HUES64 (cell line): ENCODE measurements at regions not wholly inside any gene's neighbourhood (a gene's known extent, or its start where the extent isn't known, plus 50 kb on each side); places are given as distances from the start of the nearest gene placed in this dataset.

ENCODE experiments used
- H3K27ac ChIP-seq: 2 replicates; pipeline ENCODE4 v1.7.0; 2013; ENCODE audit warnings: low read depth, low read length, inconsistent platforms
- H3K27me3 ChIP-seq: 2 replicates; pipeline ENCODE4 v1.6.1; 2013; ENCODE audit warnings: mild to moderate bottlenecking, low read length; ENCODE audit not compliant: insufficient read depth
- H3K36me3 ChIP-seq: 2 replicates; pipeline ENCODE4 v1.6.1; 2013; ENCODE audit warnings: mild to moderate bottlenecking, low read length; ENCODE audit not compliant: insufficient read depth
- H3K4me1 ChIP-seq: 2 replicates; pipeline ENCODE4 v1.6.1; 2013; ENCODE audit warnings: mild to moderate bottlenecking, low read length, moderate library complexity; ENCODE audit not compliant: insufficient read depth
- H3K4me3 ChIP-seq: 2 replicates; pipeline ENCODE4 v1.5.1; 2013; ENCODE audit warnings: mild to moderate bottlenecking, low read length, moderate library complexity
- H3K9ac ChIP-seq: 2 replicates; pipeline ENCODE4 v1.6.1; 2013; ENCODE audit warnings: mild to moderate bottlenecking, low read depth, low read length
- H3K9me3 ChIP-seq: 2 replicates; pipeline ENCODE4 v1.6.1; 2013; ENCODE audit warnings: low read depth, low read length; ENCODE audit not compliant: insufficient read depth
- WGBS: fragments of 150-250, 120-280 bp; methylation state at CpG from one replicate; pipeline ENCODE4 v1.1.7; 2013; ENCODE audit warnings: missing lambda C conversion rate; 5-methylcytosine and 5-hydroxymethylcytosine counted together

- WGBS, result 93% methylated on average over 6 of the region's 6 CpGs
- Histone ChIP-seq H3K27ac (no peak overlapping the region), H3K4me1 (peaks cover 10% of the 10 kb centered on the region), H3K9me3 (no peaks in the 10 kb centered on the region), H3K4me3 (no peak overlapping the region), H3K27me3 (no peaks in the 10 kb centered on the region), H3K9ac (no peak overlapping the region), H3K36me3 (no peaks in the 10 kb centered on the region)
Measured at GRCh38 chr3:17946619-17947018, 204.2 kb upstream of the TBC1D5 start.

- H3K9me3 ChIP-seq, result no peaks in the 10 kb centered on the region
- no peaks in the 10 kb centered on the region for H3K36me3 ChIP-seq
- no peak overlapping the region for H3K4me3 ChIP-seq
- no peak overlapping the region for H3K9ac ChIP-seq
- H3K4me1 ChIP-seq, result peaks cover 10% of the 10 kb centered on the region
- no peaks in the 10 kb centered on the region for H3K27me3 ChIP-seq
- H3K27ac ChIP-seq, result no peak overlapping the region
- 64% methylated on average over 5 of the region's 6 CpGs for WGBS
Measured at GRCh38 chr3:17945799-17946399, 203.5 kb upstream of the TBC1D5 start.

- Histone ChIP-seq H3K9ac (no peak overlapping the region), H3K4me3 (no peak overlapping the region)
- 83% methylated on average over 2 of the region's 2 CpGs for WGBS
Measured at GRCh38 chr3:17945018-17945798, 202.8 kb upstream of the TBC1D5 start.

GRCh38 chr3:17942856-17943255, 200.4 kb upstream of the TBC1D5 start:
- Histone ChIP-seq H3K4me3 (no peak overlapping the region), H3K27ac (no peak overlapping the region), H3K27me3 (no peaks in the 10 kb centered on the region), H3K4me1 (peaks cover 10% of the 10 kb centered on the region), H3K36me3 (no peaks in the 10 kb centered on the region), H3K9ac (no peak overlapping the region), H3K9me3 (no peaks in the 10 kb centered on the region)
- WGBS, result 90% methylated on average over 2 of the region's 2 CpGs

More at GRCh38 chr3:17945018-17945798, 202.8 kb upstream of the TBC1D5 start:
- Histone ChIP-seq H3K36me3 (no peaks in the 10 kb centered on the region), H3K9me3 (no peaks in the 10 kb centered on the region), H3K27ac (no peak overlapping the region), H3K4me1 (peaks cover 10% of the 10 kb centered on the region), H3K27me3 (no peaks in the 10 kb centered on the region)

GRCh38 chr3:17941766-17942165, 199.3 kb upstream of the TBC1D5 start:
- peaks cover 10% of the 10 kb centered on the region for H3K4me1 ChIP-seq
- H3K9me3 ChIP-seq, result no peaks in the 10 kb centered on the region
- no peak overlapping the region for H3K9ac ChIP-seq
- H3K27me3 ChIP-seq, result no peaks in the 10 kb centered on the region
- no peak overlapping the region for H3K4me3 ChIP-seq
- no peak overlapping the region for H3K27ac ChIP-seq
- no peaks in the 10 kb centered on the region for H3K36me3 ChIP-seq

- H3K4me3 ChIP-seq, result no peak overlapping the region
- no peaks in the 10 kb centered on the region for H3K36me3 ChIP-seq
- 100% methylated on average over 1 of the region's 2 CpGs for WGBS
- H3K9ac ChIP-seq, result no peak overlapping the region
- H3K9me3 ChIP-seq, result no peaks in the 10 kb centered on the region
- H3K27ac ChIP-seq, result no peak overlapping the region
- H3K27me3 ChIP-seq, result no peaks in the 10 kb centered on the region
- H3K4me1 ChIP-seq, result peaks cover 9% of the 10 kb centered on the region
Measured at GRCh38 chr3:17941152-17941551, 198.7 kb upstream of the TBC1D5 start.

- no peak overlapping the region for H3K4me3 ChIP-seq
- H3K36me3 ChIP-seq, result no peaks in the 10 kb centered on the region
- H3K27ac ChIP-seq, result no peak overlapping the region
- H3K4me1 ChIP-seq, result no peaks in the 10 kb centered on the region
- no peaks in the 10 kb centered on the region for H3K9me3 ChIP-seq
- no peaks in the 10 kb centered on the region for H3K27me3 ChIP-seq
- no peak overlapping the region for H3K9ac ChIP-seq
- WGBS, result 96% methylated on average over 16 of the region's 16 CpGs
Measured at GRCh38 chr3:17939157-17939556, 196.7 kb upstream of the TBC1D5 start.

GRCh38 chr3:17938313-17938712, 195.9 kb upstream of the TBC1D5 start:
- H3K36me3 ChIP-seq, result no peaks in the 10 kb centered on the region
- no peak overlapping the region for H3K4me3 ChIP-seq
- H3K9ac ChIP-seq, result no peak overlapping the region
- no peaks in the 10 kb centered on the region for H3K9me3 ChIP-seq
- H3K27me3 ChIP-seq, result no peaks in the 10 kb centered on the region
- H3K4me1 ChIP-seq, result no peaks in the 10 kb centered on the region
- 88% methylated on average over 3 of the region's 3 CpGs for WGBS
- H3K27ac ChIP-seq, result no peak overlapping the region

- 94% methylated on average over 6 of the region's 6 CpGs for WGBS
- H3K4me1 ChIP-seq, result no peaks in the 10 kb centered on the region
- H3K4me3 ChIP-seq, result no peak overlapping the region
- no peak overlapping the region for H3K27ac ChIP-seq
- no peaks in the 10 kb centered on the region for H3K27me3 ChIP-seq
- H3K36me3 ChIP-seq, result no peaks in the 10 kb centered on the region
- H3K9me3 ChIP-seq, result no peaks in the 10 kb centered on the region
- H3K9ac ChIP-seq, result no peak overlapping the region
Measured at GRCh38 chr3:17936736-17937480, 194.5 kb upstream of the TBC1D5 start.

GRCh38 chr3:17935222-17935621, 192.8 kb upstream of the TBC1D5 start:
- Histone ChIP-seq H3K4me1 (no peaks in the 10 kb centered on the region), H3K4me3 (no peak overlapping the region), H3K36me3 (no peaks in the 10 kb centered on the region), H3K9ac (no peak overlapping the region), H3K9me3 (no peaks in the 10 kb centered on the region), H3K27ac (no peak overlapping the region), H3K27me3 (no peaks in the 10 kb centered on the region)
- WGBS, result 94% methylated on average over 4 of the region's 4 CpGs

- 100% methylated on average over 1 of the region's 2 CpGs for WGBS
- no peaks in the 10 kb centered on the region for H3K27me3 ChIP-seq
- H3K27ac ChIP-seq, result no peak overlapping the region
- no peaks in the 10 kb centered on the region for H3K9me3 ChIP-seq
- no peak overlapping the region for H3K9ac ChIP-seq
- H3K4me1 ChIP-seq, result peaks cover 4% of the 10 kb centered on the region; the same call in 1 of the 2 replicates
- H3K36me3 ChIP-seq, result no peaks in the 10 kb centered on the region
- H3K4me3 ChIP-seq, result no peak overlapping the region
Measured at GRCh38 chr3:17932136-17932771, 189.8 kb upstream of the TBC1D5 start.
